Rectal smooth muscle tissue (tissue), 1 donor: ENCODE measurements at regions not wholly inside any gene's neighbourhood (a gene's known extent, or its start where the extent isn't known, plus 50 kb on each side); places are given as distances from the start of the nearest gene placed in this dataset.
"Not testable (repeated sequence)": the region's sequence is repeated elsewhere in the genome, so short reads cannot be mapped to it uniquely, and the experiment has no call there.

Experiments used
- H3K27ac ChIP-seq: one replicate; pipeline ENCODE4 v1.7.0; 2013; ENCODE audit warnings: low read depth, low read length, inconsistent platforms
- H3K27me3 ChIP-seq: one replicate; pipeline ENCODE4 v1.7.0; 2013; ENCODE audit warnings: low read length; ENCODE audit not compliant: control insufficient read depth, insufficient read depth
- H3K36me3 ChIP-seq: one replicate; pipeline ENCODE4 v1.7.0; 2013; ENCODE audit warnings: low read length; ENCODE audit not compliant: control insufficient read depth, insufficient read depth
- H3K4me1 ChIP-seq: one replicate; pipeline ENCODE4 v1.7.0; 2013; ENCODE audit warnings: low read length; ENCODE audit not compliant: control insufficient read depth, insufficient read depth
- H3K4me3 ChIP-seq: one replicate; pipeline ENCODE4 v1.7.0; 2013; ENCODE audit warnings: low read length
- H3K9ac ChIP-seq: one replicate; pipeline ENCODE4 v1.7.0; 2013; ENCODE audit warnings: low read length

GRCh38 chrX:137172317-137172948, 138.6 kb upstream of the GPR101 start:
- Histone ChIP-seq H3K27ac (no peak overlapping the region), H3K4me3 (no peak overlapping the region), H3K27me3 (no peaks in the 10 kb centered on the region), H3K36me3 (no peaks in the 10 kb centered on the region), H3K9ac (no peak overlapping the region), H3K4me1 (no peaks in the 10 kb centered on the region)

- Histone ChIP-seq H3K4me1 (no peaks in the 10 kb centered on the region), H3K9ac (no peak overlapping the region), H3K36me3 (no peaks in the 10 kb centered on the region)
Measured at GRCh38 chrX:137171626-137172025, 137.8 kb upstream of the GPR101 start.

GRCh38 chrX:137166591-137166990, 132.8 kb upstream of the GPR101 start:
- no peak overlapping the region for H3K27ac ChIP-seq
- H3K27me3 ChIP-seq: no peaks in the 10 kb centered on the region
- no peaks in the 10 kb centered on the region for H3K4me1 ChIP-seq
- no peak overlapping the region for H3K4me3 ChIP-seq
- no peak overlapping the region for H3K9ac ChIP-seq
- no peaks in the 10 kb centered on the region for H3K36me3 ChIP-seq

More at GRCh38 chrX:137171626-137172025, 137.8 kb upstream of the GPR101 start:
- Histone ChIP-seq H3K27me3 (no peaks in the 10 kb centered on the region), H3K27ac (no peak overlapping the region), H3K4me3 (no peak overlapping the region)

- Histone ChIP-seq H3K4me1 (no peaks in the 10 kb centered on the region), H3K27ac (no peak overlapping the region), H3K36me3 (no peaks in the 10 kb centered on the region), H3K9ac (no peak overlapping the region), H3K4me3 (no peak overlapping the region), H3K27me3 (no peaks in the 10 kb centered on the region)
Measured at GRCh38 chrX:137164329-137164728, 130.5 kb upstream of the GPR101 start.

- Histone ChIP-seq H3K27me3 (no peaks in the 10 kb centered on the region), H3K27ac (no peak overlapping the region), H3K36me3 (no peaks in the 10 kb centered on the region), H3K4me1 (no peaks in the 10 kb centered on the region), H3K4me3 (no peak overlapping the region), H3K9ac (no peak overlapping the region)
Measured at GRCh38 chrX:137151403-137151802, 117.6 kb upstream of the GPR101 start.

- Histone ChIP-seq H3K9ac (no peak overlapping the region), H3K4me3 (no peak overlapping the region), H3K27ac (no peak overlapping the region), H3K27me3 (no peaks in the 10 kb centered on the region), H3K4me1 (no peaks in the 10 kb centered on the region), H3K36me3 (no peaks in the 10 kb centered on the region)
Measured at GRCh38 chrX:137143864-137144263, 110.1 kb upstream of the GPR101 start.

- not testable (repeated sequence) for H3K9ac ChIP-seq, H3K27me3 ChIP-seq, H3K27ac ChIP-seq, H3K36me3 ChIP-seq, H3K4me1 ChIP-seq, H3K4me3 ChIP-seq
Measured at GRCh38 chrX:137122651-137123050, 88.9 kb upstream of the GPR101 start.

GRCh38 chrX:137119049-137119448, 85.3 kb upstream of the GPR101 start:
- Histone ChIP-seq H3K4me3 (no peak overlapping the region), H3K9ac (no peak overlapping the region), H3K27me3 (no peaks in the 10 kb centered on the region), H3K36me3 (no peaks in the 10 kb centered on the region), H3K27ac (no peak overlapping the region), H3K4me1 (no peaks in the 10 kb centered on the region)

- Histone ChIP-seq H3K27me3 (no peaks in the 10 kb centered on the region), H3K9ac (no peak overlapping the region), H3K4me1 (no peaks in the 10 kb centered on the region), H3K4me3 (no peak overlapping the region), H3K27ac (no peak overlapping the region), H3K36me3 (no peaks in the 10 kb centered on the region)
Measured at GRCh38 chrX:137118536-137118935, 84.7 kb upstream of the GPR101 start.

GRCh38 chrX:137118136-137118535, 84.3 kb upstream of the GPR101 start:
- no peak overlapping the region for H3K9ac ChIP-seq
- no peak overlapping the region for H3K4me3 ChIP-seq
- no peaks in the 10 kb centered on the region for H3K27me3 ChIP-seq
- no peak overlapping the region for H3K27ac ChIP-seq
- H3K4me1 ChIP-seq: no peaks in the 10 kb centered on the region
- no peaks in the 10 kb centered on the region for H3K36me3 ChIP-seq

- H3K27me3 ChIP-seq, H3K4me3 ChIP-seq, H3K36me3 ChIP-seq, H3K27ac ChIP-seq, H3K9ac ChIP-seq, H3K4me1 ChIP-seq: not testable (repeated sequence)
Measured at GRCh38 chrX:137107877-137108276, 74.1 kb upstream of the GPR101 start.

GRCh38 chrX:137101273-137101990, 67.6 kb upstream of the GPR101 start:
- H3K4me3 ChIP-seq: no peak overlapping the region
- no peak overlapping the region for H3K27ac ChIP-seq
- no peaks in the 10 kb centered on the region for H3K36me3 ChIP-seq
- no peaks in the 10 kb centered on the region for H3K4me1 ChIP-seq
- no peak overlapping the region for H3K9ac ChIP-seq
- H3K27me3 ChIP-seq: no peaks in the 10 kb centered on the region
